ACHN (cell line): ENCODE measurements at regions not wholly inside any gene's neighbourhood (a gene's known extent, or its start where the extent isn't known, plus 50 kb on each side); places are given as distances from the start of the nearest gene placed in this dataset.

Experiments used
- DNase-seq: peaks from one replicate; pipeline ENCODE4 v3.0.0-alpha.2; 2015
- in situ Hi-C: cut with HindIII; loops from 2 replicates; pipeline ENCODE4 v1.10.0; 2017; ENCODE audit warnings: low sequenced_read_pairs, low pct_ligation_motif_present, low pct_unique_long_range_greater_than_20kb

- in situ Hi-C loops: no loop called here
Measured at GRCh38 chr11:62073061-62073460, 50.8 kb upstream of the INCENP start.

GRCh38 chr11:62071408-62071807, 52.4 kb upstream of the INCENP start:
- no peak for DNase-seq
- in situ Hi-C loops: no loop called here

More at GRCh38 chr11:62073061-62073460, 50.8 kb upstream of the INCENP start:
- DNase-seq: no peak

DNA sequence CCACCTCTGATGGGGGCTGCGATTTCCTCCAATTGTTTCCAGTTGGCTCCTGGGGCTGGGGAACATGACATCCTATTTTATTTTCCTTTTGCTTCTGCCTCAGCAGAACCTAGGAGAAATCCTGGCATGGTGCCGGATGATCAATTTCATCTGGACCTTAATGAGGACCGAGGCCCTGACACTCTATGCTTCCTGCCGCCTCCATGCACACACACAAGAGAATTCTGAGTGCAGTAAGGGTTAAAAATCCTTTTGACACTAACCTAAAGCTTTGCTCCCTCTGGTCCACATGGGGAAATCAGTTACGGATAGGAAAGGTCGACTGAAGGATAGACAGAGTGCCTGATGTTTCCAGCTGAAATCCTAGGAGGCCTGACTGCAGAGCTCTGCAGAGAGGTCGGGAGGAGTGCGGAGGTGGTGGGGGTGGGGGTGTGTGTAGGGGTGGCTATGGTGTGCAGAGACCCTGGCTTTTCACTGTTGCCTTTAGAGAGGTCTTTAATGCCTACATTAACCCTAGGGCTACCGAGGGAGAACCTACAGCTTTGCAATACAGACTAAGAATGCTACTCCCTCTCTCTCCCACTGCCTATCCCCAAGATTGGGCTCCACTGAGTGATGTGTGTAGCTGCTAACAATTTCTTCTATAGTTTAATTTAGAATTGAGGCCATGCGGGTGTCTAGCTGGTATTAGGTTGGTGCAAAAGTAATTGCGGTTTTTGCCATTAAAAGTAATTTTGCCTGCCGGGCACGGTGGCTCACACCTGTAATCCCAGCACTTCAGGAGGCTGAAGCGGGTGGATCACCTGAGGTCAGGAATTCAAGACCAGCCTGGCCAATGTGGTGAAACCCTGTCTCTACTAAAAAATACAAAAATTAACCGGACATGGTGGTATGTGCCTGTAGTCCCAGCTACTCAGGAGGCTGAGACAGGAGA, 53.6 kb upstream of the INCENP start:
- in situ Hi-C loops: no loop called here
- no peak for DNase-seq

DNA sequence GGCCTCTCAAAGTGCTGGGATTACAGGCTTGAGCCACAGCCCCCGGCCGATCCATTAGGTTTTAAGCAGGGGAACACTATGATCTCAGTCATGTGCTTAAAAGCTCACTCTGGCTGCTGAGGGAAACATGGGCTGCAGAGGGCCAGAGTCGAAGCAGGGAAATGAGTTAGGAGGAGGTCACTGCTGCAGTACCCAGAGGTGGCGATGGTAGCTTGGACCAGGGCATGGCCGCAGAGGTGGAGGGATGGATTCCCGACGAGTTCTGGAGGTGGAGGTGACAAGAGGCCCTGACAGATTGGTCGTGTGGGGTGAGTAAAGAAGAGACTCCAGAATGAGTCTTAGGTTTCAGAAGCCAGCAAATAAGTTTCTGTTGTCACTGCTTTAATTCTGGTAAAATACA, 54.4 kb upstream of the INCENP start:
- no peak for DNase-seq
- in situ Hi-C loops: no loop called here

DNA sequence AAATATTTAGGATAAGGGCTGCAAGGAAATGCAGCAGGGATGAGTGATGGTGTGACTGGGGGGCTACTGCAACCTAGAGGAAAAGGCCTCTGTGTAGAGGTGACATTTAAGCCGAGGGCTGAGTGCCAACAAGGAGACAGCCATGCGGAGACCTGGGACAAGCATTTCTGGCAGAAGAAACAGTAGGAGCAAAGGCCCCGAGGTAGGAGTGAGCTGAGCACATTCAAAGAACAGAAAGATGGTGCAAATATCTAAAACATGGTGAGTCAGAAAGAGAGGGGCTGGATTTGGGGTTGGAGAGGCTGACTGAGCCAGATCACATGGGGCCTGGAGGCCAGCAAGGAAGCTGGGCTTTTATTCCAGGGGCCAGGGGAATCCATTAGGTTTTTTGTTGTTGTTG, 55.1 kb upstream of the INCENP start:
- in situ Hi-C loops: no loop called here
- DNase-seq: no peak

- DNase-seq: no peak
- in situ Hi-C loops: no loop called here
Measured at GRCh38 chr11:62067741-62068140, 56.1 kb upstream of the INCENP start.

DNA sequence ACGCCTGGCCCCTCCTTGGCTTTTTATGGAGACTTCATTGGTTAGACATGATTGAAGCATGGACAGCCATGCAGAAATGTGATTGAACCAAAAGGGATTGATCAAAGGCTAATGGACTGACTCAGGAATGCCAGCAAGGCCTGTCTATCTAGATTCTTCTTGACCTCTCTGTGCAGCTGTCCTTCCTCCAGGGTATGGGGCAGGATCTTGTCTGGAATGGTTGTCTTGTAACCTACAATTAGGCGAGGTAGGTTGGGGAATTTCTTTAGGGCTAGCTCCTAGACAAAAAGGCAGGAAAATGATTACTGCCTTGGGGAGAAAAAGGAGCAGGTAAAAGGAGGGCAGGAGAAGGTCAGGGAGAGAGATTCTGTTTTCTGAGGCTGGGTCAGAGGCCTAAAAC, 59.6 kb upstream of the INCENP start:
- DNase-seq: no peak
- in situ Hi-C loops: no loop called here

GRCh38 chr11:62062223-62062861, 61.5 kb upstream of the INCENP start:
- in situ Hi-C loops: no loop called here
- DNase-seq: no peak

DNA sequence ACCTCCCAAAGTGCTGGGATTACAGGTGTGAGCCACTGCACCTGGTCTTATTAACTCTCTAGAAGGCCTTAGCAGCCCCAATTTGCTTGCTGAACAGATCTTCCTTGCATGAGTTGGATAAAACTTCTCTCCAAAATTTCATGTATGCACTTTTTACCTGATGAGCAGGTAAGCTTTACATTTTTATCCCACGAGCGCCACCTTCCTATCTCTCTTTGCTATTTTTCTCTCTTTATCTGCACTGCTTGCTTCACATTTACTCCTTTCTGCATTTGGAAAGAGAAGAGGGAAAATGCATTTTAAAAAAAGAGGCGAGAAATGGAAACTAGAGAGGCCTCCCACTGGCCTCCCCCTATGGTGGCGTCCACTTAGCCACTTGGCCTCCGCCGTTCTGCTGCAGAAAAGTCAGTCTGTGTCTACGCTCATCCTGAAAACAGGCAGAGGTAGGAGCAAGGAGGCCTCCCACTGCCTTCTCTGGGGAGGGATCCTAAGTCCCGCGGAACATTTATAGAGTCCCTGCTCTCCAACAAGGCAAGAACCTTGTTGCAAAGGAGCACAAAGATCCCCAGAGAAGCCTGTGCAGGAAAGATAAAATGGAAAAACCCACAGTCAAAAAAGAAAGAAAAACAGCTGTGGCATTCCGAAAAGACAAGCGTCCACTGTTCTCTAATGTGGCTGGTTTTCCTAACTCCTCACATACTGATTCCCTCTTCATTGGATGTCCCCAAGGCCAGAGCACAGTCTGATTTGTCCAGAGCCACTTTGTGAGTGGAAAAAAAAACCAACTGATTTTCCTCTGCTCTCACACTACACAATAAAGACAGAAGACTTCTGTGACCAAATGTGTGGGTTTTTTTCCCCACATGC, 62.2 kb upstream of the INCENP start:
- in situ Hi-C loops: no loop called here
- DNase-seq: no peak

DNA sequence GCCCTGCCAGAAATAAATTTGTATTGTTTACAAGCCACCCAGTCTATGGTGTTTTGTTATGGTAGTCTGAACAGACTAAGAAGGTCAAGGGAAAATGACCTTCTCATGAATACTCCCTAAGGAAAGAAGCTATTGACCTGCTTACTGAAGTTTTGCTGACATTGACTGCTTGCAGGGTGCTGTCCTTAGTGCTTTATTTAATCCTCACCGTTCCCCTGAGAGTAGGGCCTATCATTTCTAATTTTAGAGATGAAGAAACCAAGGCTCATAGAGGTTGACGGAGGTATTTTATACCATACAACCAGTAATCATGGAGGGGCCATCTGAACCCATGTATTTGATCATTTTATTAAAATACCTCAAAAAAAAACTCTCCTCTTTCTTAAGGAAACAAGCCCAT, 66.7 kb upstream of the INCENP start:
- no peak for DNase-seq
- in situ Hi-C loops: no loop called here

- in situ Hi-C loops: no loop called here
- no peak for DNase-seq
Measured at GRCh38 chr11:62055970-62056369, 67.8 kb upstream of the INCENP start.

GRCh38 chr11:62054484-62055121, 69.2 kb upstream of the INCENP start:
- in situ Hi-C loops: no loop called here
- DNase-seq: peak; percentile 48

GRCh38 chr11:62054081-62054480, 69.7 kb upstream of the INCENP start:
- no peak for DNase-seq
- in situ Hi-C loops: no loop called here

DNA sequence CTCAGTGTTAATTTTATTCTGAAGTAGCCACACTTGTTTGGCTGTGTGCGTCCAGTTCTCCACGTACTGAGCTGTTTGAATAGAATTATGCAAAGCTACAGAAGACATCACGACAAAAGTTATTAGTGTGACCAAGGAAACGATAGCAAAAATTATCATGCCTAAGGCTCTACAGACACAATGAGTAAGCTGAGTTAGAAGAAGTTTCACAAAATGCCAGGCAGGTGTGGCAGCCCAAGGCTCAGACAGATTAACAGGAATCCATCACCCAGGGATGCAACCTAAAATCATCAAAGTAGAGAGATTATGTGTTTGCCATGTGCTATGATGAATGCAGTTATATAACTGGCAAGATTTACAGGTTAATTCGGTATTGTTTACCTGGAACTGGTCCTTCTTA, 73.1 kb upstream of the INCENP start:
- in situ Hi-C loops: no loop called here
- no peak for DNase-seq

DNA sequence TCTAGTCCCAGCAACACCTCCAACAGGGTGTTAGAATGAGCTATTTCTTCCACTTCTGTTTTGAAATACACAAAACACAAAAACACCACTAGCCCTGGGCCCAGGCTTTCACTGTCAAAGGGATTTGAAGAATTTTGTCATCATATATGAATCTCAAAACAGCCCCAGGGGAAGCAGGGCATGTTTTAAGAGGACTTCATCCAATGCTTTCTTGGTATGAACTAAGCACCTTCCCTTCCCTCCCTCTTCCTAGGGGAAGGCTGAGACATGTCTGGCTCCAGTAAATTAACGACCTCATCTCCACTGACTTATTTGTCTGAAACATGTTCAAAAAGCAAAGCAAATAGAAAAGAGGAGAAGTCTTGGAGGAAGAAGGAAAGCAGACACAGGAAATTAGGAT, 75.7 kb upstream of the INCENP start:
- in situ Hi-C loops: no loop called here
- no peak for DNase-seq

DNA sequence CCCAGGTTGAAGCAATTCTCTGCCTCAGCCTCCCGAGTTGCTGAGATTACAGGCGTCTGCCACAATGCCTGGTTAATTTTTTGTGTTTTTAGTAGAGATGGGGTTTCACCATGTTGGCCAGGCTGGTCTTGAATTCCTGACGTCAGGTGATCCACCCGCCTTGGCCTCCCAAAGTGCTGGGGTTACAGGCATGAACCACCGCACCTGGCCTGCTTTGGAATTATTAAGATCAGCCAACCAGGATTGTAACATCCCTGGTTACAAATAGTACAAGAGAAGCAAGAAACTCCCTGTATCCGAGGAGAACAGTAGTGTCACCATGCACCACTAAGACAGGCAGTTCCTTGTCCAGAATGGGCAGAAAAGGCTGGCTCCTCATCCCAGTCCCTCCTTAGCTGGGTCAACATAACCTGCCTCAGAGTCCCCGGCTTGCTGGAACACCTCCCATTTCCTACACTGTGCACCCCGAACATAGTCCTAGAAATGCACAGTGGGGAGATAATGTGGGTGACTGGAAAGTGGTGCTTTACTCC, 77.2 kb upstream of the INCENP start:
- DNase-seq: no peak
- in situ Hi-C loops: no loop called here

GRCh38 chr11:62044639-62045121, 77.2 kb upstream of the FTH1 start:
- DNase-seq: no peak
- in situ Hi-C loops: no loop called here

DNA sequence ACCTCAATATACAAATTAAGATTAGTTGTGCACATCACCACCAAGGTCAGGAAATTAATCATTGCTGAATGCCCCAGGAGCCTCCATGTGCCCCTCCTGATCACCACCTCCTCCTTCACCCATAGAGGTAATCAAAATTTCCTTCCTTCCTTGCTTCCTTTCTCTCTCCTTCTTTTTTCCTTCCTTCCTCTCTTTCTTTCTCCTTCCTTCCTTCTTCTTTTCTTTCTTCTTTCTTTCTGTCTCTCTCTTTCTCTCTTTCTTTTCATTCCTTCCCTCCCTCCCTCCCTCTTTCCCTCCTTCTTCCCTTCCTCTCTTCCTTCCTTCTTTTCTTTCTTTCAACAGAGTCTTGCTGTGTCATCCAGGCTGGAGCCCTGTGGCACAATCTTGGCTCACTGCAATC, 67.9 kb upstream of the FTH1 start:
- in situ Hi-C loops: no loop called here
- no peak for DNase-seq

- no peak for DNase-seq
- in situ Hi-C loops: no loop called here
Measured at GRCh38 chr11:62034036-62034338, 66.6 kb upstream of the FTH1 start.
